ENCODE measurements at regions not wholly inside any gene's neighbourhood (a gene's known extent, or its start where the extent isn't known, plus 50 kb on each side); places are given as distances from the start of the nearest gene placed in this dataset.
"Not testable (repeated sequence)": the region's sequence is repeated elsewhere in the genome, so short reads cannot be mapped to it uniquely, and the experiment has no call there.

DNA sequence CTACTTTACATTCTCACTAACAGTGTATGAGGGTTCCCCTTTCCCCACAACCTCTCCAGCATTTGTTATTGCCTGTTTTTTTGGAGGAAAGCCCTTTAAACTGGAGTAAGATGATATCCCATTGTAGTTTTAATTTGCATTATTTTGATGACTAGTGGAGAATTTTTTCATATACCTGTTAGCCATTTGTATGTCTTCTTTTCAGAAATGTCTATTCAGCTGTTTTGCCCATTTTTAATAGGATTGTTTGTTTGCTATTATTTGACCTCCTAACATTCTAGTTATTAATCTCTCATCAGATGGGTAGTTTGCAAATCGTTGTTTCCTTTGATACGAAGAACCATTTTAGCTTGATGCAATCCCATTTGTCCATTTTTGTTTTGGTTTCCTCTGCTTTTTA, 165.0 kb downstream of the GLUL start:
- DNase-seq, result no peak

- DNase-seq, result not testable (repeated sequence)
Observed at GRCh38 chr1:182225755-182226154, 164.2 kb upstream of the ZNF648 start.

GRCh38 chr1:182221990-182222389, 160.5 kb upstream of the ZNF648 start:
- DNase-seq, result not testable (repeated sequence)

DNA sequence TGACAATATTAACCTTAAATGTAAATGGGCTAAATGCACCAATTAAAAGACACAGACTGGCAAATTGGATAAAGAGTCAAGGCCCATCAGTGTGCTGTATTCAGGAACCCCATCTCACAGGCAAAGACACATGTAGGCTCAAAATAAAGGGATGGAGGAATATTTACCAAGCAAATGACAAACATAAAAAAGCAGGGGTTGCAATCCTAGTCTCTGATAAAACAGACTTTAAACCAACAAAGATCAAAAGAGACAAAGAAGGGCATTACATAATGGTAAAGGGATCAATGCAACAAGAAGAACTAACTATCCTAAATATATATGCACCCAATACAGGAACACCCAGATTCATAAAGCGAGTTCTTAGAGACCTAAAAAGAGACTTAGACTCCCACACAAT, 159.9 kb upstream of the ZNF648 start:
- not testable (repeated sequence) for DNase-seq

- no peak for DNase-seq
Observed at GRCh38 chr1:182217967-182218366, 156.5 kb upstream of the ZNF648 start.

DNA sequence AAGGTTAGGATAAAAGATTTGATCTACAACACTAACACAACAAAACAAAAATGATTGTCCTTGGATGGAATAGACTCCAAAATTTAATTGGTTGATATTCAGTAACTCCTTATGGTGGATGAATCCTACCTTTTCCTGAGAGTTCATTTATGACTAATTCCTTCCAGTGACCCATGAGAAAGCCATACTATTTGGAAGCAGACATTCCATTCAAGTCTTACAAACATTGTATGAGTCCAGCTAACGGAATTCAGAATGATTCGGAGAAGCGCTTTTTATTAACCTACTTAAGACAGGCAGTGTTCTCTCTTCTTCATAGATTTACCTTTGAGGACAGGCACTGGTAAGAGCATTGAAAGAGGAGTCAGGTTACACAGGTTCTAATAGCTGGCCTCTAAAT, 155.6 kb upstream of the ZNF648 start:
- no peak for DNase-seq

DNA sequence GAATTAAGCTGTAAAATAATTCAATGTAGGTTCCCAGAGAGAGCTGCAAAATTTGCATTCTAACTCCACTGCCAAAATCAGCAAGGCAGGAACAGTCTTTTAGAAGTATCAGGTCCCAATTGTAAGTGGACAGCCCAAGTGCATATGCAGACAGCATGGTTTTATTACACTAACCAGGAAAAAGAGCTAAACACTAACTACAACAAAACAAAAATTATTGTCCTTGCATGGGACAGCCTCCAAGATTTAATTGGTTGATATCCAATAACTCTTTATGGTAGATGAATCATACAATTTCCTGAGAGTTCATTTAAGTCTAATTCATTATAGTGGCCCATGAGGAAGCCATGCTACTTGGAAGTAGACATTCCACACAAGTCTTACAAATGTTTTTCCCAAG, 154.3 kb upstream of the ZNF648 start:
- DNase-seq, result no peak

- DNase-seq, result no peak
Observed at GRCh38 chr1:182213163-182213562, 151.7 kb upstream of the ZNF648 start.

GRCh38 chr1:182211386-182211785, 149.9 kb upstream of the ZNF648 start:
- no peak for DNase-seq

DNA sequence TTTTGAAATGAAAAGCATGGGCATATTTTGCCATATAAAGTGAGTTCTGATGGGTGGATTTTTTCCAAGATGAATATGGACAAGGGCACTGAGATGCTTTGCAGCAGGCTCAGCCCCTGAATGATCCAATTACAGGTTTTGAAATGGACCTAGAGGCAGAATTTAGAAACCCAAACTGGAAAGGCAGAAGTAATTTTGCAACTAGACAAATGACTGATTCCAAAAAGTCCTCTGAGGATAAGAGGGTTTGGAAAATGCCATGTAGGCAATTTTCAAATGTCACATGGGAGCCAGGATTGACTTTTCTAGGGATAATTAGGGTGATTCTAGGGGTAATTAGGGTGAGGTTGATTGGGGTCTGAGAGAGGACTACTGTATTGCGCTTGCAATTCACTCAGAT, 148.9 kb upstream of the ZNF648 start:
- no peak for DNase-seq

- no peak for DNase-seq
Observed at GRCh38 chr1:182207300-182207699, 145.8 kb upstream of the ZNF648 start.

GRCh38 chr1:182206626-182207239, 145.2 kb upstream of the ZNF648 start:
- DNase-seq, result no peak

DNA sequence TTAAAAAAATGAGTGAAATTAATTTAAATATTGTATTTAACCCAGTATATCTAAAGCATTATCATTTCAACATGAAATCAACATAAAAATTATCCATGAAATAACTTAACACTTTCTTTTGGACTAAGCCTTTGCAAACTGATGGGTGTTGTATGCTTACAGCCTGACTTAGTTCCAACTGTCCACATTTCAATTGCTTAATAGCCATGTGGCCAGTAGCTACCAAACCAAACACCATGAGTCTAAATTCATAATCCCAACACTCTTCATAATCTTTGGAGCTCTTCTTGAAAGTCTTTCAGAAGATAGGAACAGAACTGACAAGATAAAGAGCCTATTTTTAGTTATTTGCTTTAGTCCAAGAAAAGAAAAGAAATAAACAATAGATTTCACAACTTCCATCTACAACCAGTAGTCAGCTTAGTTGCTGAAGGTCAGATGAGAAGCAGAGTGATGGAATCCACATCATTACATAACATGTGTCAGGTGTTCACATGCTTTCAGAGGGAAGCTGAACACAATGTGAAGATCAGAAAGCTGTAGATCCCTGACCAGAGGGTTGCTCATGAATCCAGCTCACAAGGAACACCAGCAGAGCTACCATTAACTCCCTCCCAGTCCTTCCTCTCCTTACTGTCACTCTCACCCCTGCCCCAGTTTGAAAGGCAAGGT, 144.0 kb upstream of the ZNF648 start:
- no peak for DNase-seq

DNA sequence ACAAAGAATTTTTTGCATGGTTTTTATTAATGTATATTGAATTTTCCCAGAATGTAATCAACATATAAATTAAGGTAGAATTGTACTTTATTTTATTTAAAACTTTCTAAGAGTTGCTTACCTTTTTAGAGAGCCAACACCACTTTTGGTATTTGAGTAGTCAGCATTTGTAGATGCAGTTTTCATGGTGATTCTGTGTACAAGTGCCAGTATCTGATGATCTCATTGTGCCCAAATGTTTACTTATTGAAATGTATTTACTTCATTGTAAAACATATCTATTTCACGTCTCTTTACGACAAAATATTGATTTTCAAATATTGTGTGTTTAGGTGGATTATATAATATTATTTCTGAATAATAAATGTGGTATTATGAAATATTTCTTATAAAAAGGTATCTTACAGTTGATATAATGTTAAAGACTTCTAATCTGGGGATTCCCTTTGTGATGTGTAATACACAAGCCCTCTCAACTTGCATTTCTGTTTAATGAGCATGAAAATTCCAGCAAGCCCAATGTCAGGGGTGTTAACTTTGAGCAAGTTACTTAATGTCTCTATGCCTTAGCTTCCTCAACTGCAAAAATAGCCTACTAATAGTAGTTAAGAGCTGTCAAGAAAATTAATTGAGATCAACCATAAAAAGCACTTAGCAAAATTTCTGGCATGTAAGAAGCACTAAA, 141.8 kb upstream of the ZNF648 start:
- no peak for DNase-seq

DNA sequence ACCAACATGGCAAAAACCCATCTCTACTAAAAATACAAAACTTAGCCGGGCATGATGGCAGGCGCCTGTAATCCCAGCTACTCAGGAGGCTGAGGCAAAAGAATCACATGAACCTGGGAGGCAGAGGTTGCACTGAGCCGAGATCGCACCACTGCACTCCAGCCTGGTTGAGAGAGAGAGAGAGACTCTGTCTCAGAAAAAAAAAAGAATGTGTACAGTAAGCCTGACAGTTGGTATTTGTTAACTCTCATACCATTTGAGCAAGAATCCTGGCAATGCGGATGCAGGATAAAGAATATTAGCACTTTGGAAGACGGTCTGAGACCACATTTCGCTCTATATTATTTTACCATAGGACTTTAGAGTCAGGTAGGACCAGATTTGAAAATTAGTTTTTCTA, 140.0 kb upstream of the ZNF648 start:
- DNase-seq, result not testable (repeated sequence)

DNA sequence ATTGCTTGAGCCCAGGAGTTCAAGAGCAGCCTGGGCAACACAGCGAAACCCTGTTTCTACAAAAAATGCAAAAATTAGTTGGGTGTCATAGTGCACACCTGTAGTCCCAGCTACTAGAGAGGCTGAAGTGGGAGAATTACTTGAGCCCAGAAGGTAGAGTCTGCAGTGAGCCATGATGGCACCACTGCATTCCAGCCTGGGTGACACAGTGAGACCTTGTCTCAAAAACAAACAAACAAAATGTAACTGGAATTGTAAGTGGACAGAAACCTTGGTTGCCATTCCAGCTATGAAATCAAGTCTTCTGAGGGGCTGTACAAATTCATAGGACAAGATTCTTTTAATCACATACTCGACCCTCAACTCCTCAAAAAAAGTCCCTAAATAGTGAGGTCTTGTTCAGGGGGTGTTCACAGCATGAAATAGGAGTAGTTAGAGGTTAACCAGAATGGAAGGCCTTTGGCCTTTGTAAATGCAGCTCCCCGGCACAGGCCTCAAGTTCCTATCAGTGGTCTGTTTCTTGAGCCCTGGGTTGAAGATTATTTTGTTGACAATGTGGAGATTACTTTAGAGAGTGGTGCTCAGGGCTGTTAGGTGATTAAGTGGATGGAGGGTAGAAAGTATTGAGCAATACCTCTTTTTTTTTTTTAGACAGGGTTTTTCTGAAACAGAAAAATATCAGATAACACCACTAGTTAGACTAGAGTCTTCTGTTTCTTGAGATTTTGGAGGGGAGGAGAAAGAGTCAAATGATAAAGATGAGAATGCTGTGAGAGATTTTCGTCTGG, 138.7 kb upstream of the ZNF648 start:
- no peak for DNase-seq

DNA sequence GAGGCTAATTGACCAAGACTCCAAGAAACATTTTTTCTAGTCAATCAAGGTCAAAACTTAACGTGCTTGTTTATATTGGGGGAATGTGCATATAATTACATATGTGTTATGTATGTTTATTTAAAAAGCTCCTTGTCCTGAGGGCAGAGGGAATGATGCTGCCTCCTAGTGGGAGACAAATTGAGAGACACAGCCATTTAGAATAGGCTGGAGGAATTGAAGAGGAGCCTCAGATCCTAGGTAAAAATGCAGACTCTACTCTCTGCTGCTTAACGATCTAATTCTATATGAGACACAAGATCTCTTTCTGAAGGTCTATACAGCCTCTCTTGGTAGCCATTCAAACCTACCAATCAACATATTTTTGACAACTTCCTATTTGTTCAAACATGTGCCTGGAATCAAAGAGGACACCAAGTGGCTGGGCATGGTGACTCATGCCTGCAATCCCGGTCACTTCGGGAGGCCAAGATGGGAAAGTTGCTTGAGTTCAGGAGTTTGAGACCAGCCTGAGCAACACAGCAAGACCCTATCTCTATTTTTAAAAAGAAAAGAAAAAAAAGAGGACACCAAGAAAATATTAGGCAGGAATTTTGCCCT, 136.6 kb upstream of the ZNF648 start:
- DNase-seq, result no peak

DNA sequence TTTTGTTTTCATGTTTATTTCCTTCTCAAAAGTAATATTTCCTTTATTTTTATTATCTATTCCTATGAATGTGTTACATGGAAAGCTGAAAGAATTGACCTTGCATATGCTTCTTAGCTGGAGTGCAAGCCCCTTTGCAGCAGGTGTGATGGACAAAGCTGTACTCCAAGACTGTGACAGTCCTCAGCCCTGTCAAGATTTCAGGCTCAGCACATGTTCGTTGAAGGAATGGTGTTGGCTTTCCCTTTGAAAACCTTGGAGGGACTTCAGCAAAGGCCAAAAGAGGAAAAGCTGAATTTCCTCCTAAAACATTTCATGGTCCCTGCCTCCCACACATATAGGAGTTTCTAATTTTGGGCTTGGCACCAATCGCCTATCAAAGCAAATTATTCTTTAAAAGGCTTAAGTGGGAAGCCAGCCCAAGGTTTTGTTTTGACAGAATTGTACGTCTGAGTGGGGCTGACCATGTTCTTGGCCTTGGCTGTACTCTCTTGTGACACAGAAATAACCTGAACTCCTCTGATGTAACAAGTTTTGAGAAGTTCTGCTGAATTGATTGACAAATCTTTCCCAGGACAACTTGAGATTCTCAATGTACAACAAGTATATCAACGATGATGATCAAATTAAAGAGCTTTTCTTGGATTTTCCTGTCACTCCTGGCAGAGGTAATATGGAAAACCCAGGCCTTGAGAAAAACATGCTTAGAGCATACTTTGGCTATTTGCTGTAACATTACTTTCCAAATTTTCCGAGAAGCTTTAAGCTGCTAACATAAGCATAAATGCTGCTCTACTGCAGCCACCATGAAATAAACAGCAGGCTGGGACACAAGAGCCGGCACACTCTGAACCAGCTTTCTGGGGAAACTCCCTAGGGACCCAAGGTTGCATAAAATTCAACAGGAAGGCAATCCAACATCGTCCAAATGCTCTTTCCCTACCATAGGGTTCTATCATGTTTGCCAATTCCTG, 135.7 kb upstream of the ZNF648 start:
- DNase-seq, result no peak

GRCh38 chr1:182195733-182196132, 134.2 kb upstream of the ZNF648 start:
- DNase-seq, result no peak

- no peak for DNase-seq
Observed at GRCh38 chr1:182193908-182194550, 132.5 kb upstream of the ZNF648 start.

GRCh38 chr1:182192966-182193365, 131.5 kb upstream of the ZNF648 start:
- DNase-seq, result no peak

Measured in C1 segment of cervical spinal cord (tissue), 14 donors.